A549 (cell line): ENCODE measurements at regions not wholly inside any gene's neighbourhood (a gene's known extent, or its start where the extent isn't known, plus 50 kb on each side); places are given as distances from the start of the nearest gene placed in this dataset.

ENCODE experiments used
- CHD4 ChIP-seq: fragments of 200-600 bp; sonication (generic); IDR thresholded peaks from 2 replicates; pipeline ENCODE4 v1.6.1; 2016; ENCODE audit warnings: antibody characterized with exemption, mild to moderate bottlenecking, borderline replicate concordance
- CTCF ChIP-seq: fragments of >200 bp; sonication (Bioruptor Twin); formaldehyde crosslinking; IDR thresholded peaks from 3 replicates; pipeline ENCODE4 v1.5.1; 2016
- EP300 ChIP-seq, 2 experiments: fragments of >200 bp; sonication (Bioruptor Twin); formaldehyde crosslinking; IDR thresholded peaks; 2 replicates in 1 of 2; 3 replicates in 1 of 2; pipeline ENCODE4 v1.6.1; 2016 to 2017
- FOSL2 ChIP-seq, 2 experiments: fragments of 450-650 bp in 1 of 2; fragments of >200 bp in 1 of 2; sonication (Bioruptor Twin) in 1 of 2; formaldehyde crosslinking; IDR thresholded peaks; 2 replicates each; pipeline versions ENCODE4 v1.5.0 to v1.6.1; 2016 to 2020; ENCODE audit warnings: mild to moderate bottlenecking in 1 of 2, moderate library complexity in 1 of 2
- KDM1A ChIP-seq: fragments of 200-600 bp; sonication (generic); IDR thresholded peaks from 2 replicates; pipeline ENCODE4 v1.6.1; 2016; ENCODE audit warnings: low read depth, mild to moderate bottlenecking
- MAFK ChIP-seq: fragments of 450-650 bp; IDR thresholded peaks from 2 replicates; pipeline ENCODE4 v1.6.1; 2014; ENCODE audit not compliant: partially characterized antibody
- MAX ChIP-seq: IDR thresholded peaks from 2 replicates; pipeline ENCODE4 v1.6.1; 2012
- PBX3 ChIP-seq: IDR thresholded peaks from 2 replicates; pipeline ENCODE4 v1.6.1; 2012
- POLR2A ChIP-seq: IDR thresholded peaks from 2 replicates; pipeline ENCODE4 v1.6.1; 2012; ENCODE audit warnings: mild to moderate bottlenecking, low read length
- TP53 ChIP-seq: fragments of 250-450 bp; sonication (Bioruptor Pico); IDR thresholded peaks from 2 replicates; pipeline ENCODE4 v1.5.0; 2021; ENCODE audit warnings: mild to moderate bottlenecking, moderate library complexity
- USF2 ChIP-seq: fragments of 450-650 bp; IDR thresholded peaks from 2 replicates; pipeline ENCODE4 v1.6.1; 2014; ENCODE audit warnings: antibody characterized with exemption

GRCh38 chr4:107478327-107478980, 241.6 kb downstream of the PAPSS1 start:
- TF ChIP-seq CHD4 (no peak), POLR2A (no peak), FOSL2 (IDR thresholded peaks at IDR 0.05) (no peak), FOSL2 (CRISPR knock-in tag; IDR thresholded peaks at IDR 0.05) (no peak), TP53 (CRISPR knock-in tag) (no peak), MAFK (no peak), MAX (no peak), EP300 (IDR thresholded peaks at IDR 0.05) (no peak), CTCF (no peak), KDM1A (no peak), USF2 (no peak), PBX3 (no peak)
